DOHH2 (cell line): ENCODE measurements at regions not wholly inside any gene's neighbourhood (a gene's known extent, or its start where the extent isn't known, plus 50 kb on each side); places are given as distances from the start of the nearest gene placed in this dataset.

Source experiments
- H3F3A ChIP-seq: fragments of 200-600 bp; sonication (generic), shearing (Covaris generic); 2 replicates; pipeline ENCODE4 v1.6.0; 2016; ENCODE audit warnings: antibody characterized with exemption, mild to moderate bottlenecking; ENCODE audit not compliant: control insufficient read depth, insufficient read depth
- H3K27ac ChIP-seq: fragments of 200-600 bp; sonication (generic); 2 replicates; pipeline ENCODE4 v1.5.1; 2014; ENCODE audit warnings: low read depth, mild to moderate bottlenecking, low read length, moderate library complexity
- H3K27me3 ChIP-seq: fragments of 200-600 bp; sonication (generic); 2 replicates; pipeline ENCODE4 v1.6.1; 2014; ENCODE audit warnings: mild to moderate bottlenecking, low read length, mixed read lengths; ENCODE audit not compliant: control insufficient read depth
- H3K36me3 ChIP-seq: fragments of 200-600 bp; sonication (generic); 2 replicates; pipeline ENCODE4 v1.6.1; 2014; ENCODE audit warnings: mild to moderate bottlenecking, low read length, moderate library complexity, mixed read lengths; ENCODE audit not compliant: control insufficient read depth
- H3K4me1 ChIP-seq: fragments of 200-600 bp; sonication (generic); 2 replicates; pipeline ENCODE4 v1.6.1; 2014; ENCODE audit warnings: mild to moderate bottlenecking, low read length, mixed read lengths; ENCODE audit not compliant: control insufficient read depth
- H3K4me2 ChIP-seq: fragments of 200-600 bp; sonication (generic); 2 replicates; pipeline ENCODE4 v1.6.0; 2014; ENCODE audit warnings: mild to moderate bottlenecking, low read length, moderate library complexity
- H3K4me3 ChIP-seq: fragments of 200-600 bp; sonication (generic); 2 replicates; pipeline ENCODE4 v1.5.1; 2014; ENCODE audit warnings: mild to moderate bottlenecking, low read length, mixed read lengths
- H3K79me2 ChIP-seq: fragments of 200-600 bp; sonication (generic); 2 replicates; pipeline ENCODE4 v1.6.1; 2014; ENCODE audit warnings: mild to moderate bottlenecking, low read length, mixed read lengths; ENCODE audit not compliant: control insufficient read depth
- H3K9me2 ChIP-seq: fragments of 200-600 bp; sonication (generic); replicated peaks from 2 replicates; pipeline ENCODE4 v1.6.1; 2014; ENCODE audit warnings: mild to moderate bottlenecking, low read length, mixed read lengths; ENCODE audit not compliant: control insufficient read depth
- H3K9me3 ChIP-seq: fragments of 200-600 bp; sonication (generic); 2 replicates; pipeline ENCODE4 v1.6.1; 2014; ENCODE audit warnings: antibody characterized with exemption, low read length, mixed read lengths; ENCODE audit not compliant: control insufficient read depth, insufficient read depth
- H4K20me1 ChIP-seq: fragments of 200-600 bp; sonication (generic); 2 replicates; pipeline ENCODE4 v1.6.0; 2014; ENCODE audit warnings: low read depth, mild to moderate bottlenecking, antibody characterized with exemption, low read length, moderate library complexity; ENCODE audit not compliant: control insufficient read depth, insufficient read depth
- CTCF ChIP-seq: fragments of 200-600 bp; sonication (generic); IDR thresholded peaks from one replicate; pipeline ENCODE4 v1.5.1; 2014; ENCODE audit warnings: antibody characterized with exemption, mild to moderate bottlenecking, low read depth, low read length; ENCODE audit not compliant: poor library complexity, severe bottlenecking
- EZH2phosphoT487 ChIP-seq: fragments of 200-600 bp; sonication (generic); IDR thresholded peaks from 2 replicates; pipeline ENCODE4 v1.6.1; 2017; ENCODE audit warnings: borderline replicate concordance, mild to moderate bottlenecking, antibody characterized with exemption, low read length, moderate library complexity, mixed read lengths

- H3F3A ChIP-seq: no peaks in the 10 kb centered on the region
- H3K9me3 ChIP-seq: no peaks in the 10 kb centered on the region
- H3K9me2 ChIP-seq: no peaks in the 10 kb centered on the region
- H3K4me3 ChIP-seq: no peak overlapping the region
- no peak overlapping the region for H3K4me2 ChIP-seq
- H3K27me3 ChIP-seq: no peaks in the 10 kb centered on the region
- no peaks in the 10 kb centered on the region for H4K20me1 ChIP-seq
- no peak overlapping the region for H3K27ac ChIP-seq
- TF ChIP-seq CTCF (no peak), EZH2phosphoT487 (no peak)
- H3K4me1 ChIP-seq: no peaks in the 10 kb centered on the region
- no peaks in the 10 kb centered on the region for H3K36me3 ChIP-seq
- no peaks in the 10 kb centered on the region for H3K79me2 ChIP-seq
These were observed 133.9 kb downstream of the UCHL1 start for GRCh38 chr4:41390661-41391060.

- H3K9me2 ChIP-seq: no peaks in the 10 kb centered on the region
- no peak overlapping the region for H3K27ac ChIP-seq
- H3K4me2 ChIP-seq: no peak overlapping the region
- H3K36me3 ChIP-seq: no peaks in the 10 kb centered on the region
- no peak overlapping the region for H3K4me3 ChIP-seq
- H3K9me3 ChIP-seq: no peaks in the 10 kb centered on the region
- no peaks in the 10 kb centered on the region for H3F3A ChIP-seq
- no peaks in the 10 kb centered on the region for H3K4me1 ChIP-seq
- no peak for TF ChIP-seq EZH2phosphoT487
- TF ChIP-seq CTCF: no peak
- no peaks in the 10 kb centered on the region for H3K79me2 ChIP-seq
- H4K20me1 ChIP-seq: no peaks in the 10 kb centered on the region
- H3K27me3 ChIP-seq: no peaks in the 10 kb centered on the region
These were observed 134.5 kb downstream of the UCHL1 start for GRCh38 chr4:41391271-41391670.

- H3K36me3 ChIP-seq: no peaks in the 10 kb centered on the region
- no peaks in the 10 kb centered on the region for H3K79me2 ChIP-seq
- no peaks in the 10 kb centered on the region for H3K9me2 ChIP-seq
- H3F3A ChIP-seq: no peaks in the 10 kb centered on the region
- H3K4me2 ChIP-seq: no peak overlapping the region
- no peaks in the 10 kb centered on the region for H3K27me3 ChIP-seq
- H3K9me3 ChIP-seq: no peaks in the 10 kb centered on the region
- TF ChIP-seq CTCF (no peak), EZH2phosphoT487 (no peak)
- no peak overlapping the region for H3K4me3 ChIP-seq
- H4K20me1 ChIP-seq: no peaks in the 10 kb centered on the region
- H3K4me1 ChIP-seq: no peaks in the 10 kb centered on the region
- H3K27ac ChIP-seq: no peak overlapping the region
These were observed 137.8 kb downstream of the UCHL1 start for GRCh38 chr4:41394481-41394894.

GRCh38 chr4:41396214-41396613 is 139.5 kb downstream of the UCHL1 start:
- no peaks in the 10 kb centered on the region for H3K9me2 ChIP-seq
- no peak overlapping the region for H3K4me2 ChIP-seq
- no peaks in the 10 kb centered on the region for H3F3A ChIP-seq
- H3K79me2 ChIP-seq: no peaks in the 10 kb centered on the region
- H3K36me3 ChIP-seq: no peaks in the 10 kb centered on the region
- no peak overlapping the region for H3K27ac ChIP-seq
- H4K20me1 ChIP-seq: no peaks in the 10 kb centered on the region
- H3K4me1 ChIP-seq: no peaks in the 10 kb centered on the region
- H3K4me3 ChIP-seq: no peak overlapping the region
- H3K9me3 ChIP-seq: no peaks in the 10 kb centered on the region
- TF ChIP-seq CTCF: no peak
- TF ChIP-seq EZH2phosphoT487: no peak
- H3K27me3 ChIP-seq: no peaks in the 10 kb centered on the region
